ENCODE measurements at regions not wholly inside any gene's neighbourhood (a gene's known extent, or its start where the extent isn't known, plus 50 kb on each side); places are given as distances from the start of the nearest gene placed in this dataset.

DNA sequence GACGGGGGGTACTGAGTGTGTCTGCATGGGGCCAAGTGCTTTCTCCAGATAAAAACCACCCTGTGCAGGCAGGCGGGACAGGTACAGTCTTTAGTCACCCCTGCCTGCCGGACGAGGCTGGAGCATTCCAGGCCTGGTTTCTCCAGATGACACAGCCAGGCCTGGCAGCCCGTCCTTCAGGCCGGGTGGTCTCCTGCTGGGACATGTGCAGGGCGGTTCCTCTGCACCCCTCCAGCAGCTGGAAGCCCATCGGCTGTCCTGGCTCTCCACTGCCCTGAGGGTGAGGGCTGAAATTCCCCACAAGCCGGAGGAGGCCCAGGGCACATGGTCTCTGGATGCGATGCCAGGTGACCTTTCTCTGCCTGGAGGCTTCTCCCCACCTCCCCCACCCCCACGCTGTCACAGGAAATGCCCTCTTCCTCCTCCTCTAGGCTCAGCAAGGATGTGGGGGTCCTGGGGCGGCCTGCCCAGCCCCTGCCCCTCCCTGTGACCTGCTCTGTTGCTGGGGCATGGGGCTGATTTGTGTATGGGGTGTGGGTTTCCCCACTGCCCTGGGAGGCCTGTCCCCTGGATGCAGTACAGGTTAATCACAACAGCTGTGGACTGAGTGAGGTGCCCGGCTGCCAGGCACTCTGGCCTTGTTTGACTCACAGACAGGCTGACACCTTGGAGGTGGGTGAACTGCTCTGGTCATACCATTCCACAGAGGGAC lies 110.7 kb upstream of the LRPAP1 start:
- Histone ChIP-seq H4K8ac (ENCODE audit: low read depth, low read length) (no peak overlapping the region), H3K9me3 (ENCODE audit: insufficient read depth, low read depth, low read length) (no peaks in the 10 kb centered on the region), H3K14ac (ENCODE audit: low read length) (no peak overlapping the region), H2BK120ac (ENCODE audit: insufficient read depth, low read length, poor library complexity) (no peak overlapping the region), H4K91ac (ENCODE audit: low read depth, low read length) (no peak overlapping the region), H2BK12ac (ENCODE audit: low read length) (no peak overlapping the region), H3K4me2 (ENCODE audit: low read length) (no peak overlapping the region), H3K27ac (ENCODE audit: low read depth, low read length) (no peak overlapping the region), H3K18ac (ENCODE audit: low read length) (no peak overlapping the region), H3K79me2 (ENCODE audit: control insufficient read depth, insufficient read depth, low read length, poor library complexity) (no peaks in the 10 kb centered on the region), H2AFZ (ENCODE audit: insufficient read depth, low read length, poor library complexity) (no peak overlapping the region), H4K12ac (ENCODE audit: low read depth, low read length) (no peak overlapping the region), H3K4me1 (ENCODE audit: control insufficient read depth in 1 of 2, insufficient read depth in 2 of 2, low read length in 2 of 2) (peaks cover 3 to 4% of the 10 kb centered on the region in 2 experiments), H3K36me3 (ENCODE audit: control insufficient read depth in 1 of 2, insufficient read depth in 2 of 2, low read length in 2 of 2) (no peaks in the 10 kb centered on the region), H3K79me1 (ENCODE audit: low read length) (no peaks in the 10 kb centered on the region), H3K4me3 (ENCODE audit: low read depth, low read length) (no peak overlapping the region), H3K4ac (ENCODE audit: low read depth, low read length) (no peak overlapping the region), H2BK5ac (ENCODE audit: low read depth, low read length, poor library complexity) (no peak overlapping the region), H3K23ac (ENCODE audit: low read length) (no peak overlapping the region), H2AK5ac (ENCODE audit: low read length) (no peak overlapping the region), H3K9ac (ENCODE audit: low read length) (no peak overlapping the region), H3K27me3 (ENCODE audit: insufficient read depth, low read length) (no peaks in the 10 kb centered on the region)
- no CpG with 5 or more reads among the region's 13 CpGs for WGBS (ENCODE audit: extremely low coverage, insufficient coverage, insufficient read length)
- DNase-seq: no peak

DNA sequence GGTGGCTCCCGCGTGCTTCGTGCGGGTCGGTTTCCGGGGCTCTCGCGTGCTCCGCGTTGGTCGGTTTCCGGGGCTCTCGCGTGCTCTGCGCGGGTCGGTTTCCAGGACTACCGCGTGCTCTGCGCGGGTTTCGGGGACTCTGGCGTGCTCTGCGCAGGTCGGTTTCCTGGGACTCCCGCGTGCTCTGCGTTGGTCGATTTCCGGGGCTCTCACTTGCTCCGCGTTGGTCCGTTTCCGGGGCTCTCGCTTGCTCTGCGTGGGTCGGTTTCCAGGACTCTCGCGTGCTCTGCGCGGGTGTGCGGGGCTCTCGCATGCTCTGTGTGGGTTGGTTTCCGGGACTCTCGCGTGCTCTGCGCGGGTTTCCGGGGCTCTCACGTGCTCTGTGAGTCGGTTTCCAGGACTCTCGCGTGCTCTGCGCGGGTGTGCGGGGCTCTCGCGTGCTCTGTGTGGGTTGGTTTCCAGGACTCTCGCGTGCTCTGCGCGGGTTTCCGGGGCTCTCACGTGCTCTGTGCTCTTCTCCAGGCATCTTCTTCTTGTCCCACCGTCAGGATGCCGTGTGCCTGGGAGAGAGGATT lies 109.9 kb upstream of the LRPAP1 start:
- no peaks in the 10 kb centered on the region for H3K36me3 ChIP-seq (ENCODE audit: control insufficient read depth in 1 of 2, insufficient read depth in 2 of 2, low read length in 2 of 2)
- H2BK120ac ChIP-seq (ENCODE audit: insufficient read depth, low read length, poor library complexity): no peak overlapping the region
- H3K9ac ChIP-seq (ENCODE audit: low read length): no peak overlapping the region
- H2BK12ac ChIP-seq (ENCODE audit: low read length): no peak overlapping the region
- no CpG with 5 or more reads among the region's 66 CpGs for WGBS (ENCODE audit: extremely low coverage, insufficient coverage, insufficient read length)
- H2AK5ac ChIP-seq (ENCODE audit: low read length): no peak overlapping the region
- H3K79me1 ChIP-seq (ENCODE audit: low read length): no peaks in the 10 kb centered on the region
- no peak overlapping the region for H3K23ac ChIP-seq (ENCODE audit: low read length)
- no peak overlapping the region for H4K12ac ChIP-seq (ENCODE audit: low read depth, low read length)
- H3K9me3 ChIP-seq (ENCODE audit: insufficient read depth, low read depth, low read length): peaks cover 2% of the 10 kb centered on the region
- H3K27ac ChIP-seq (ENCODE audit: low read depth, low read length): no peak overlapping the region
- H4K8ac ChIP-seq (ENCODE audit: low read depth, low read length): no peak overlapping the region
- H3K14ac ChIP-seq (ENCODE audit: low read length): no peak overlapping the region
- H3K4me1 ChIP-seq (ENCODE audit: control insufficient read depth in 1 of 2, insufficient read depth in 2 of 2, low read length in 2 of 2): peaks cover 3 to 4% of the 10 kb centered on the region in 2 experiments
- H3K4me2 ChIP-seq (ENCODE audit: low read length): no peak overlapping the region
- H4K91ac ChIP-seq (ENCODE audit: low read depth, low read length): no peak overlapping the region
- H3K79me2 ChIP-seq (ENCODE audit: control insufficient read depth, insufficient read depth, low read length, poor library complexity): no peaks in the 10 kb centered on the region
- H2AFZ ChIP-seq (ENCODE audit: insufficient read depth, low read length, poor library complexity): no peak overlapping the region
- no peak overlapping the region for H3K18ac ChIP-seq (ENCODE audit: low read length)
- no peak overlapping the region for H3K4ac ChIP-seq (ENCODE audit: low read depth, low read length)
- H3K4me3 ChIP-seq (ENCODE audit: low read depth, low read length): no peak overlapping the region
- no peak overlapping the region for H2BK5ac ChIP-seq (ENCODE audit: low read depth, low read length, poor library complexity)
- H3K27me3 ChIP-seq (ENCODE audit: insufficient read depth, low read length): no peaks in the 10 kb centered on the region
- DNase-seq: no peak

DNA sequence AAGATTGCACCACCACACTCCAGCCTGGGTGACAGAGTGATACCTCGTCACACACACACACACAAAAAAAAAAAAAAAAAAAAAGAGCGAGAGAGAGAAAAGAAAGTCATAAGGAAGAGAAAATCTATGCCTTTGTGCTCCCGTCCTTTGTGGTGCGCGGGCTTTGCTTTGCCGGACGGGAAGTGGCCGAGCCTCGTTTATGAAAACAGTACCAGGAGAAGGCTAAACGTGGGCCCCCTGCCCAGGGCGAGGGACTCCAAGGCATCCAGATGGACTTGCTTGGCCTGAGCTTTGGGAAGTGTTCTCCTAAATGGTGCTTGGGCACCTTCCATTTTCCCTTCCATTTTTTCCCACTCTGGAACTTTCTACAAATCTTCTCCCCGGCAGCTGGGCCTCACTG lies 109.3 kb upstream of the LRPAP1 start:
- Histone ChIP-seq H2BK120ac (ENCODE audit: insufficient read depth, low read length, poor library complexity) (no peak overlapping the region), H2AK5ac (ENCODE audit: low read length) (no peak overlapping the region), H2BK5ac (ENCODE audit: low read depth, low read length, poor library complexity) (no peak overlapping the region), H3K14ac (ENCODE audit: low read length) (no peak overlapping the region), H3K79me1 (ENCODE audit: low read length) (no peaks in the 10 kb centered on the region), H2AFZ (ENCODE audit: insufficient read depth, low read length, poor library complexity) (no peak overlapping the region), H3K4me2 (ENCODE audit: low read length) (no peak overlapping the region), H4K12ac (ENCODE audit: low read depth, low read length) (no peak overlapping the region), H3K27ac (ENCODE audit: low read depth, low read length) (no peak overlapping the region), H2BK12ac (ENCODE audit: low read length) (no peak overlapping the region), H3K23ac (ENCODE audit: low read length) (no peak overlapping the region), H3K27me3 (ENCODE audit: insufficient read depth, low read length) (no peaks in the 10 kb centered on the region), H3K4me3 (ENCODE audit: low read depth, low read length) (no peak overlapping the region), H3K9me3 (ENCODE audit: insufficient read depth, low read depth, low read length) (peaks cover 9% of the 10 kb centered on the region), H3K79me2 (ENCODE audit: control insufficient read depth, insufficient read depth, low read length, poor library complexity) (no peaks in the 10 kb centered on the region), H3K4ac (ENCODE audit: low read depth, low read length) (no peak overlapping the region), H3K4me1 (ENCODE audit: control insufficient read depth in 1 of 2, insufficient read depth in 2 of 2, low read length in 2 of 2) (peaks cover 3 to 4% of the 10 kb centered on the region in 2 experiments), H3K36me3 (ENCODE audit: control insufficient read depth in 1 of 2, insufficient read depth in 2 of 2, low read length in 2 of 2) (no peaks in the 10 kb centered on the region), H4K91ac (ENCODE audit: low read depth, low read length) (no peak overlapping the region), H3K9ac (ENCODE audit: low read length) (no peak overlapping the region), H3K18ac (ENCODE audit: low read length) (no peak overlapping the region), H4K8ac (ENCODE audit: low read depth, low read length) (no peak overlapping the region)
- no peak for DNase-seq
- WGBS (ENCODE audit: extremely low coverage, insufficient coverage, insufficient read length): no CpG with 5 or more reads among the region's 12 CpGs

DNA sequence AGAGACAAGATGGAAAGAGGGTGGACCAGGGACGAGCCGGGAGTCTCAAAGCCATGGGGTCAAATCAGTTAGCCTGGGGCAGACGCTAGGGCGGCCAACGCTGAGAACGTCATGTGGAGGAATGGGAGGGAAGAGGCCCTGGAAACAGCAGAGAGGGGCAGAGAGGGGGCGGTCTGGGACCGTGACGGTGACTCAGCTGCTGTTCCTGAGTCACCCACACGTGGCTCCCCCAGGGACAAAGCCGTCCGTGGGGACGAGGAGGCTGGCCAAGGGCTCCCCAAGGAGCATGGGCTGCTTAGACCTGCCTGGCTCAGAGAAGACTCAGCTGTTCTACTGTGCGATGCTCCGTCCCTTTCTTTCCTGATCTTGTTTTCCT lies 108.4 kb upstream of the LRPAP1 start:
- Histone ChIP-seq H3K79me1 (ENCODE audit: low read length) (no peaks in the 10 kb centered on the region), H3K14ac (ENCODE audit: low read length) (no peak overlapping the region), H3K79me2 (ENCODE audit: control insufficient read depth, insufficient read depth, low read length, poor library complexity) (no peaks in the 10 kb centered on the region), H3K4me2 (ENCODE audit: low read length) (no peak overlapping the region), H3K4me1 (ENCODE audit: control insufficient read depth in 1 of 2, insufficient read depth in 2 of 2, low read length in 2 of 2) (peaks cover 3 to 4% of the 10 kb centered on the region in 2 experiments), H2AK5ac (ENCODE audit: low read length) (no peak overlapping the region), H3K9ac (ENCODE audit: low read length) (no peak overlapping the region), H3K36me3 (ENCODE audit: control insufficient read depth in 1 of 2, insufficient read depth in 2 of 2, low read length in 2 of 2) (no peaks in the 10 kb centered on the region), H4K91ac (ENCODE audit: low read depth, low read length) (no peak overlapping the region), H2BK120ac (ENCODE audit: insufficient read depth, low read length, poor library complexity) (no peak overlapping the region), H2BK12ac (ENCODE audit: low read length) (no peak overlapping the region), H3K27me3 (ENCODE audit: insufficient read depth, low read length) (no peaks in the 10 kb centered on the region), H3K23ac (ENCODE audit: low read length) (no peak overlapping the region), H3K4me3 (ENCODE audit: low read depth, low read length) (no peak overlapping the region), H3K9me3 (ENCODE audit: insufficient read depth, low read depth, low read length) (peaks cover 14% of the 10 kb centered on the region), H2BK5ac (ENCODE audit: low read depth, low read length, poor library complexity) (no peak overlapping the region), H4K8ac (ENCODE audit: low read depth, low read length) (no peak overlapping the region), H3K27ac (ENCODE audit: low read depth, low read length) (no peak overlapping the region), H3K18ac (ENCODE audit: low read length) (no peak overlapping the region), H4K12ac (ENCODE audit: low read depth, low read length) (no peak overlapping the region), H3K4ac (ENCODE audit: low read depth, low read length) (no peak overlapping the region), H2AFZ (ENCODE audit: insufficient read depth, low read length, poor library complexity) (no peak overlapping the region)
- no CpG with 5 or more reads among the region's 15 CpGs for WGBS (ENCODE audit: extremely low coverage, insufficient coverage, insufficient read length)
- DNase-seq: no peak

Measured in trophoblast cell (in vitro differentiated cells and primary cell).